ENCODE measurements at regions not wholly inside any gene's neighbourhood (a gene's known extent, or its start where the extent isn't known, plus 50 kb on each side); places are given as distances from the start of the nearest gene placed in this dataset.

DNA sequence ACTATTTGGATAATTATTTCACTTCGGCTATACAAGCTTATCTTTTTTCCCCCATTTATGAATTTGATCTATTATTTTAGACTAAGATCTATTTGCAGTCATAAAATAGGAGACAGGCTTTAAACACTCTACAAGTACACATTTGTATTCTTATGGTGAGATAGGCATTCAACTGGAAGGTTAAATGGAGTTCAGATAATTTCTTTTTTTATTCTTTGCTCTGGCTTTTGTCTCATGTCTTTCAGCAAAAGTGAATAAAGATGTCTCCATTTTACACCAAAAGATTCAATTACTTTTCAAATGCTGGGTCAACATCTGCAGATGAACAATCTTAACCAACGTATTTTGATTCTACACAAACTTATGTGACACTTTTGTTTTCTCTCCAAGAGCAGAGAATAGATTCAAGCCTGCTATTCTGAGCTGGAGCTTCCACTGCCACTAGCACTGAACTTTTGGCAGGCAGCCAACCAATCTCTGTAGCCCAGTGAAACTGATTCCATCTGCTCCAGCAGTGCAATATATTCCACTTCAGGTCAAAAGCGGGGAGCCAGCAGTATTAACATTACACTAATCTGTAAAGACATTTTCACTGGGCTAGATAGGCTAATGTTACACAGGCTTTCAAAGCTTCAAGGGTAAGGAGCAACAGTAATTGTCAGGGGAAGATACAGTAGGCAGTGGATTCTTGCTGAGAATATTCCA, 452.0 kb upstream of the ZNF608 start:
- Histone ChIP-seq H3K9me3 (no peaks in the 10 kb centered on the region), H3K4me1 (no peaks in the 10 kb centered on the region), H3K4me3 (no peak overlapping the region), H3K4me2 (no peak overlapping the region), H3K27ac (no peak overlapping the region)
- TF ChIP-seq CHD4 (IDR thresholded peaks at IDR 0.05; ENCODE audit: borderline replicate concordance) (no peak), HOXB5 (CRISPR knock-in tag; IDR thresholded peaks at IDR 0.05) (no peak), RAD21 (conservative IDR thresholded peaks at IDR 0.05 in 1 of 2, IDR thresholded peaks at IDR 0.05 in 1 of 2) (no peak)
- TF ChIP-seq, protein P1, sequence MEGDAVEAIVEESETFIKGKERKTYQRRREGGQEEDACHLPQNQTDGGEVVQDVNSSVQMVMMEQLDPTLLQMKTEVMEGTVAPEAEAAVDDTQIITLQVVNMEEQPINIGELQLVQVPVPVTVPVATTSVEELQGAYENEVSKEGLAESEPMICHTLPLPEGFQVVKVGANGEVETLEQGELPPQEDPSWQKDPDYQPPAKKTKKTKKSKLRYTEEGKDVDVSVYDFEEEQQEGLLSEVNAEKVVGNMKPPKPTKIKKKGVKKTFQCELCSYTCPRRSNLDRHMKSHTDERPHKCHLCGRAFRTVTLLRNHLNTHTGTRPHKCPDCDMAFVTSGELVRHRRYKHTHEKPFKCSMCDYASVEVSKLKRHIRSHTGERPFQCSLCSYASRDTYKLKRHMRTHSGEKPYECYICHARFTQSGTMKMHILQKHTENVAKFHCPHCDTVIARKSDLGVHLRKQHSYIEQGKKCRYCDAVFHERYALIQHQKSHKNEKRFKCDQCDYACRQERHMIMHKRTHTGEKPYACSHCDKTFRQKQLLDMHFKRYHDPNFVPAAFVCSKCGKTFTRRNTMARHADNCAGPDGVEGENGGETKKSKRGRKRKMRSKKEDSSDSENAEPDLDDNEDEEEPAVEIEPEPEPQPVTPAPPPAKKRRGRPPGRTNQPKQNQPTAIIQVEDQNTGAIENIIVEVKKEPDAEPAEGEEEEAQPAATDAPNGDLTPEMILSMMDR (IDR thresholded peaks at IDR 0.05), result no peak
- WGBS (ENCODE audit: missing lambda C conversion rate), result 43% methylated on average over 3 of the region's 3 CpGs
- no peak for ATAC-seq
- POLR2A ChIA-PET, result no interaction called here
- CTCF ChIA-PET, result interaction anchor here (1.0 kb wide), 1 partner anchor 10 kb away, joined by 3 read pairs; no protein-coding TSS in a partner anchor
- no peak for DNase-seq (ENCODE audit: low read depth in 1 of 2, low spot score in 1 of 2)
- FAIRE-seq, result no peak

DNA sequence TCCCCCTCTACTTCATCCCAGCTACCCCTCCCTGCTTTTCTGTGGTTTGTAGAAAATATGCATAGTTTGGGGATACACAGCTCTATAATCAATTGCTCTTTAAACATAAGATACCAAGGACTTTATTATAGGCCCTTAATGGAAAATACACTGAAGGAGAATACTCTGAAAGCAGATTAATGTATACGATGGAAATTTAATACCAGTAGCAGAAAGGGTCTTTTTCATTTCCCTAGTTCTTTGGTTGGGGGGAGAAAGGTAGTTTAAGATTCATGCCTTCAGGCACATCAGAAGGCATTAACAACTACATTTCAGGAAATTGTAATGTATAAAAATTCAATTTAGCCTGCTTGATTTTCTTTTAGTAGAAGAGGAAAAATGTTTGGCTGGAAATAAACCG, 452.9 kb upstream of the ZNF608 start:
- TF ChIP-seq, protein P2, sequence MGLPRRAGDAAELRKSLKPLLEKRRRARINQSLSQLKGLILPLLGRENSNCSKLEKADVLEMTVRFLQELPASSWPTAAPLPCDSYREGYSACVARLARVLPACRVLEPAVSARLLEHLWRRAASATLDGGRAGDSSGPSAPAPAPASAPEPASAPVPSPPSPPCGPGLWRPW (IDR thresholded peaks at IDR 0.05), result no peak
- TF ChIP-seq RARB (CRISPR knock-in tag; IDR thresholded peaks at IDR 0.05) (no peak), MAZ (IDR thresholded peaks at IDR 0.05; ENCODE audit: borderline replicate concordance, low read depth, low read length) (no peak), MYC (IDR thresholded peaks at IDR 0.05; ENCODE audit: borderline replicate concordance, low read length) (no peak), HOXB5 (CRISPR knock-in tag; IDR thresholded peaks at IDR 0.05) (no peak), CEBPB (IDR thresholded peaks at IDR 0.05) (no peak), TFCP2L1 (CRISPR knock-in tag; IDR thresholded peaks at IDR 0.05) (no peak), RAD21 (conservative IDR thresholded peaks at IDR 0.05 in 1 of 2, IDR thresholded peaks at IDR 0.05 in 1 of 2) (no peak), ZFP36 (IDR thresholded peaks at IDR 0.05; ENCODE audit: borderline replicate concordance, partially characterized antibody) (no peak), KDM1A (IDR thresholded peaks at IDR 0.05; ENCODE audit: low read depth) (no peak), ZC3H11A (IDR thresholded peaks at IDR 0.05) (no peak), FOSB (CRISPR knock-in tag; IDR thresholded peaks at IDR 0.05) (no peak), GATA3 (IDR thresholded peaks at IDR 0.05; ENCODE audit: borderline replicate concordance) (no peak), POLR2A (IDR thresholded peaks at IDR 0.05; ENCODE audit: low read length) (no peak), HDAC2 (IDR thresholded peaks at IDR 0.05) (no peak), ZNF302 (CRISPR knock-in tag; IDR thresholded peaks at IDR 0.05) (no peak)
- TF ChIP-seq, protein P3, sequence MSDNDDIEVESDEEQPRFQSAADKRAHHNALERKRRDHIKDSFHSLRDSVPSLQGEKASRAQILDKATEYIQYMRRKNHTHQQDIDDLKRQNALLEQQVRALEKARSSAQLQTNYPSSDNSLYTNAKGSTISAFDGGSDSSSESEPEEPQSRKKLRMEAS (IDR thresholded peaks at IDR 0.05), result no peak
- TF ChIP-seq, protein P4, sequence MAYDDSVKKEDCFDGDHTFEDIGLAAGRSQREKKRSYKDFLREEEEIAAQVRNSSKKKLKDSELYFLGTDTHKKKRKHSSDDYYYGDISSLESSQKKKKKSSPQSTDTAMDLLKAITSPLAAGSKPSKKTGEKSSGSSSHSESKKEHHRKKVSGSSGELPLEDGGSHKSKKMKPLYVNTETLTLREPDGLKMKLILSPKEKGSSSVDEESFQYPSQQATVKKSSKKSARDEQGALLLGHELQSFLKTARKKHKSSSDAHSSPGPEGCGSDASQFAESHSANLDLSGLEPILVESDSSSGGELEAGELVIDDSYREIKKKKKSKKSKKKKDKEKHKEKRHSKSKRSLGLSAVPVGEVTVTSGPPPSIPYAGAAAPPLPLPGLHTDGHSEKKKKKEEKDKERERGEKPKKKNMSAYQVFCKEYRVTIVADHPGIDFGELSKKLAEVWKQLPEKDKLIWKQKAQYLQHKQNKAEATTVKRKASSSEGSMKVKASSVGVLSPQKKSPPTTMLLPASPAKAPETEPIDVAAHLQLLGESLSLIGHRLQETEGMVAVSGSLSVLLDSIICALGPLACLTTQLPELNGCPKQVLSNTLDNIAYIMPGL (CRISPR knock-in tag; IDR thresholded peaks at IDR 0.05; ENCODE audit: borderline replicate concordance), result no peak
- TF ChIP-seq, protein P5, sequence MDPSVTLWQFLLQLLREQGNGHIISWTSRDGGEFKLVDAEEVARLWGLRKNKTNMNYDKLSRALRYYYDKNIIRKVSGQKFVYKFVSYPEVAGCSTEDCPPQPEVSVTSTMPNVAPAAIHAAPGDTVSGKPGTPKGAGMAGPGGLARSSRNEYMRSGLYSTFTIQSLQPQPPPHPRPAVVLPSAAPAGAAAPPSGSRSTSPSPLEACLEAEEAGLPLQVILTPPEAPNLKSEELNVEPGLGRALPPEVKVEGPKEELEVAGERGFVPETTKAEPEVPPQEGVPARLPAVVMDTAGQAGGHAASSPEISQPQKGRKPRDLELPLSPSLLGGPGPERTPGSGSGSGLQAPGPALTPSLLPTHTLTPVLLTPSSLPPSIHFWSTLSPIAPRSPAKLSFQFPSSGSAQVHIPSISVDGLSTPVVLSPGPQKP (IDR thresholded peaks at IDR 0.05; ENCODE audit: low read depth, low read length), result no peak
- TF ChIP-seq, protein P6, sequence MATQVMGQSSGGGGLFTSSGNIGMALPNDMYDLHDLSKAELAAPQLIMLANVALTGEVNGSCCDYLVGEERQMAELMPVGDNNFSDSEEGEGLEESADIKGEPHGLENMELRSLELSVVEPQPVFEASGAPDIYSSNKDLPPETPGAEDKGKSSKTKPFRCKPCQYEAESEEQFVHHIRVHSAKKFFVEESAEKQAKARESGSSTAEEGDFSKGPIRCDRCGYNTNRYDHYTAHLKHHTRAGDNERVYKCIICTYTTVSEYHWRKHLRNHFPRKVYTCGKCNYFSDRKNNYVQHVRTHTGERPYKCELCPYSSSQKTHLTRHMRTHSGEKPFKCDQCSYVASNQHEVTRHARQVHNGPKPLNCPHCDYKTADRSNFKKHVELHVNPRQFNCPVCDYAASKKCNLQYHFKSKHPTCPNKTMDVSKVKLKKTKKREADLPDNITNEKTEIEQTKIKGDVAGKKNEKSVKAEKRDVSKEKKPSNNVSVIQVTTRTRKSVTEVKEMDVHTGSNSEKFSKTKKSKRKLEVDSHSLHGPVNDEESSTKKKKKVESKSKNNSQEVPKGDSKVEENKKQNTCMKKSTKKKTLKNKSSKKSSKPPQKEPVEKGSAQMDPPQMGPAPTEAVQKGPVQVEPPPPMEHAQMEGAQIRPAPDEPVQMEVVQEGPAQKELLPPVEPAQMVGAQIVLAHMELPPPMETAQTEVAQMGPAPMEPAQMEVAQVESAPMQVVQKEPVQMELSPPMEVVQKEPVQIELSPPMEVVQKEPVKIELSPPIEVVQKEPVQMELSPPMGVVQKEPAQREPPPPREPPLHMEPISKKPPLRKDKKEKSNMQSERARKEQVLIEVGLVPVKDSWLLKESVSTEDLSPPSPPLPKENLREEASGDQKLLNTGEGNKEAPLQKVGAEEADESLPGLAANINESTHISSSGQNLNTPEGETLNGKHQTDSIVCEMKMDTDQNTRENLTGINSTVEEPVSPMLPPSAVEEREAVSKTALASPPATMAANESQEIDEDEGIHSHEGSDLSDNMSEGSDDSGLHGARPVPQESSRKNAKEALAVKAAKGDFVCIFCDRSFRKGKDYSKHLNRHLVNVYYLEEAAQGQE (IDR thresholded peaks at IDR 0.05), result no peak
- CTCF ChIA-PET, result interaction anchor here (1.0 kb wide), 1 partner anchor 11 kb away, joined by 3 read pairs; no protein-coding TSS in a partner anchor
- H3K9me3 ChIP-seq, result no peaks in the 10 kb centered on the region
- ATAC-seq (no peak), FAIRE-seq (no peak), DNase-seq (ENCODE audit: low read depth in 1 of 2, low spot score in 1 of 2) (no peak)
- H3K4me3 ChIP-seq, result no peak overlapping the region
- POLR2A ChIA-PET, result no interaction called here
- H3K27ac ChIP-seq, result no peak overlapping the region
- WGBS (ENCODE audit: missing lambda C conversion rate), result 78% methylated on average over 2 of the region's 2 CpGs
- H3K4me2 ChIP-seq, result no peak overlapping the region
- no peaks in the 10 kb centered on the region for H3K4me1 ChIP-seq
